ENCODE measurements at regions not wholly inside any gene's neighbourhood (a gene's known extent, or its start where the extent isn't known, plus 50 kb on each side); places are given as distances from the start of the nearest gene placed in this dataset.

- no peak overlapping the region for H3K4me3 ChIP-seq (ENCODE audit: low read depth, low read length)
- TF ChIP-seq, protein P1, sequence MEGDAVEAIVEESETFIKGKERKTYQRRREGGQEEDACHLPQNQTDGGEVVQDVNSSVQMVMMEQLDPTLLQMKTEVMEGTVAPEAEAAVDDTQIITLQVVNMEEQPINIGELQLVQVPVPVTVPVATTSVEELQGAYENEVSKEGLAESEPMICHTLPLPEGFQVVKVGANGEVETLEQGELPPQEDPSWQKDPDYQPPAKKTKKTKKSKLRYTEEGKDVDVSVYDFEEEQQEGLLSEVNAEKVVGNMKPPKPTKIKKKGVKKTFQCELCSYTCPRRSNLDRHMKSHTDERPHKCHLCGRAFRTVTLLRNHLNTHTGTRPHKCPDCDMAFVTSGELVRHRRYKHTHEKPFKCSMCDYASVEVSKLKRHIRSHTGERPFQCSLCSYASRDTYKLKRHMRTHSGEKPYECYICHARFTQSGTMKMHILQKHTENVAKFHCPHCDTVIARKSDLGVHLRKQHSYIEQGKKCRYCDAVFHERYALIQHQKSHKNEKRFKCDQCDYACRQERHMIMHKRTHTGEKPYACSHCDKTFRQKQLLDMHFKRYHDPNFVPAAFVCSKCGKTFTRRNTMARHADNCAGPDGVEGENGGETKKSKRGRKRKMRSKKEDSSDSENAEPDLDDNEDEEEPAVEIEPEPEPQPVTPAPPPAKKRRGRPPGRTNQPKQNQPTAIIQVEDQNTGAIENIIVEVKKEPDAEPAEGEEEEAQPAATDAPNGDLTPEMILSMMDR (IDR thresholded peaks at IDR 0.05; ENCODE audit: control insufficient read depth, extremely low read depth, insufficient read depth), result no peak
These were observed 1353.9 kb upstream of the MAP3K7 start for GRCh38 chr6:91940801-91941200.

GRCh38 chr6:91926827-91927226 lies 1340.0 kb upstream of the MAP3K7 start:
- TF ChIP-seq, protein P1 (IDR thresholded peaks at IDR 0.05; ENCODE audit: control insufficient read depth, extremely low read depth, insufficient read depth), result no peak
- no peak overlapping the region for H3K4me3 ChIP-seq (ENCODE audit: low read depth, low read length)
- no peak for DNase-seq (ENCODE audit: low read depth)

More at GRCh38 chr6:91940801-91941200, 1353.9 kb upstream of the MAP3K7 start:
- DNase-seq (ENCODE audit: low read depth), result no peak

- TF ChIP-seq, protein P1 (IDR thresholded peaks at IDR 0.05; ENCODE audit: control insufficient read depth, extremely low read depth, insufficient read depth), result no peak
- no peak for DNase-seq (ENCODE audit: low read depth)
- no peak overlapping the region for H3K4me3 ChIP-seq (ENCODE audit: low read depth, low read length)
These were observed 1339.5 kb upstream of the MAP3K7 start for GRCh38 chr6:91926361-91926760.

DNA sequence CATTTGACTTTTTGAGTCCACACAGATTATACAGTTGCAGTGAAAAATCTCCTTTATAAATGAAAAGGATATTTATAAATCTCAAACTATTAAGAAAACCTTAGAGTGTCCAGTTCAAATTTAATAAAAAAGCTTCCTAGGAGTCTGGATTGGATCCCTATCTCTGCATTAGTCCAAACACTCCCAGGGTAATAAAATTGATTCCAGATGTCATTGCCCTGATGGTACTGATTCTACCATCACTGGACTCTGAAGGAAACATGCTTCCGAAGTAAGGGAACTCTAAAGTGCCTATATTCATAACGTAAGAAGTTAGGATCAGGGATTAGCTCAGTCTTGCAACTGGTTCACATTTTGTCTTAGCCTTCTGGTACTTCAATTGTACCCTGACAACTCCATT lies 1325.1 kb upstream of the MAP3K7 start:
- no peak overlapping the region for H3K4me3 ChIP-seq (ENCODE audit: low read depth, low read length)
- TF ChIP-seq, protein P1 (IDR thresholded peaks at IDR 0.05; ENCODE audit: control insufficient read depth, extremely low read depth, insufficient read depth), result no peak
- DNase-seq (ENCODE audit: low read depth), result no peak

- no peak for DNase-seq (ENCODE audit: low read depth)
- TF ChIP-seq, protein P1 (IDR thresholded peaks at IDR 0.05; ENCODE audit: control insufficient read depth, extremely low read depth, insufficient read depth), result no peak
- no peak overlapping the region for H3K4me3 ChIP-seq (ENCODE audit: low read depth, low read length)
These were observed 1317.8 kb upstream of the MAP3K7 start for GRCh38 chr6:91904586-91905164.

GRCh38 chr6:91895599-91896285 lies 1308.9 kb upstream of the MAP3K7 start:
- DNase-seq (ENCODE audit: low read depth), result no peak
- TF ChIP-seq, protein P1 (IDR thresholded peaks at IDR 0.05; ENCODE audit: control insufficient read depth, extremely low read depth, insufficient read depth), result no peak
- no peak overlapping the region for H3K4me3 ChIP-seq (ENCODE audit: low read depth, low read length)
